Stimulated activated CD4-positive, alpha-beta T cell treated with anti-CD3 and anti-CD28 coated beads, Interleukin-4, amount 100 ng/mL, for 48 hours (primary cell): ENCODE measurements at regions not wholly inside any gene's neighbourhood (a gene's known extent, or its start where the extent isn't known, plus 50 kb on each side); places are given as distances from the start of the nearest gene placed in this dataset.
A peak's percentile ranks its signal among the peaks of the same experiment; 100 is the strongest.

Experiments used
- DNase-seq, 2 donors: peaks; one replicate each; pipeline ENCODE4 v3.0.0-alpha.2; 2020; ENCODE audit warnings: low read depth in 2 of 2

- DNase-seq: no peak
These were observed 222.3 kb downstream of the ETS1 start for GRCh38 chr11:128365044-128365443.

- DNase-seq: no peak
These were observed 225.8 kb downstream of the ETS1 start for GRCh38 chr11:128361451-128362020.

GRCh38 chr11:128359515-128359914 is 227.8 kb downstream of the ETS1 start:
- DNase-seq: no peak

- no peak for DNase-seq
These were observed 230.3 kb downstream of the ETS1 start for GRCh38 chr11:128357073-128357472.

GRCh38 chr11:128355558-128355957 is 231.8 kb downstream of the ETS1 start:
- no peak for DNase-seq

GRCh38 chr11:128354476-128354875 is 232.9 kb downstream of the ETS1 start:
- DNase-seq: no peak

GRCh38 chr11:128351168-128351567 is 236.2 kb downstream of the ETS1 start:
- DNase-seq: no peak

- DNase-seq: no peak
These were observed 237.6 kb downstream of the ETS1 start for GRCh38 chr11:128349650-128350299.

- DNase-seq: no peak
These were observed 240.6 kb downstream of the ETS1 start for GRCh38 chr11:128346804-128347203.

- no peak for DNase-seq
These were observed 242.0 kb downstream of the ETS1 start for GRCh38 chr11:128345316-128345715.

- no peak for DNase-seq
These were observed 243.5 kb downstream of the ETS1 start for GRCh38 chr11:128343870-128344269.

- DNase-seq: no peak
These were observed 244.2 kb downstream of the ETS1 start for GRCh38 chr11:128343135-128343514.

- DNase-seq: peak; percentile 52 to 66
These were observed 244.7 kb downstream of the ETS1 start for GRCh38 chr11:128342511-128343134.

- DNase-seq: no peak
These were observed 245.8 kb downstream of the ETS1 start for GRCh38 chr11:128341280-128342248.

GRCh38 chr11:128339792-128340191 is 247.6 kb downstream of the ETS1 start:
- DNase-seq: no peak

- no peak for DNase-seq
These were observed 248.5 kb downstream of the ETS1 start for GRCh38 chr11:128338811-128339210.

GRCh38 chr11:128336203-128336602 is 251.2 kb downstream of the ETS1 start:
- no peak for DNase-seq

- no peak for DNase-seq
These were observed 251.6 kb downstream of the ETS1 start for GRCh38 chr11:128335729-128336128.

- no peak for DNase-seq
These were observed 252.9 kb downstream of the ETS1 start for GRCh38 chr11:128334311-128335044.

GRCh38 chr11:128331317-128331716 is 256.0 kb downstream of the ETS1 start:
- DNase-seq: no peak

- DNase-seq: no peak
These were observed 257.2 kb downstream of the ETS1 start for GRCh38 chr11:128330203-128330602.
